Sigmoid colon (tissue), 6 donors: ENCODE measurements at regions not wholly inside any gene's neighbourhood (a gene's known extent, or its start where the extent isn't known, plus 50 kb on each side); places are given as distances from the start of the nearest gene placed in this dataset.
"Not testable (repeated sequence)": the region's sequence is repeated elsewhere in the genome, so short reads cannot be mapped to it uniquely, and the experiment has no call there.

Experiments used
- DNase-seq: peaks from one replicate; pipeline ENCODE4 v3.0.0-alpha.2; 2019
- H3K27ac ChIP-seq, 4 donors: fragments of 200-600 bp; sonication (generic); one replicate each; pipeline ENCODE4 v1.5.1; 2016 to 2019; ENCODE audit warnings: mild to moderate bottlenecking in 1 of 4
- H3K27me3 ChIP-seq, 3 donors: fragments of 200-600 bp; sonication (generic); one replicate each; pipeline ENCODE4 v1.5.1; 2019; ENCODE audit warnings: mild to moderate bottlenecking in 1 of 3
- H3K36me3 ChIP-seq, 4 donors: fragments of 200-600 bp; sonication (generic); one replicate each; pipeline ENCODE4 v1.5.1; 2016 to 2019
- H3K4me1 ChIP-seq, 4 donors: fragments of 200-600 bp; sonication (generic); one replicate each; pipeline ENCODE4 v1.5.1; 2017 to 2019
- H3K4me3 ChIP-seq, 4 donors: fragments of 200-600 bp; sonication (generic); one replicate each; pipeline ENCODE4 v1.5.1; 2017 to 2019; ENCODE audit warnings: mild to moderate bottlenecking in 2 of 4, moderate library complexity in 1 of 4
- H3K9me3 ChIP-seq, 4 donors: fragments of 200-600 bp in 3 of 4; sonication (generic) in 3 of 4; one replicate each; pipeline versions ENCODE4 v1.5.1 to v1.6.1; 2013 to 2019
- CTCF ChIP-seq, 4 experiments: fragments of 450-650 bp in 3 of 4; fragments of 200-600 bp in 1 of 4; IDR thresholded peaks; one replicate each; pipeline ENCODE4 v1.5.1; 2016 to 2019; ENCODE audit warnings: antibody characterized with exemption in 4 of 4, mild to moderate bottlenecking in 3 of 4, moderate library complexity in 2 of 4
- EP300 ChIP-seq, 4 donors: sonication (generic); formaldehyde crosslinking; IDR thresholded peaks; one replicate each; pipeline ENCODE4 v1.6.1; 2017; ENCODE audit warnings: antibody characterized with exemption in 4 of 4
- POLR2A ChIP-seq, 2 donors: fragments of 450-650 bp; IDR thresholded peaks; one replicate each; pipeline ENCODE4 v1.6.1; 2016; ENCODE audit warnings: antibody characterized with exemption in 2 of 2, mild to moderate bottlenecking in 2 of 2, moderate library complexity in 2 of 2
- POLR2AphosphoS5 ChIP-seq, 4 donors: sonication (generic); formaldehyde crosslinking; IDR thresholded peaks; one replicate each; pipeline ENCODE4 v1.6.1; 2017; ENCODE audit warnings: antibody characterized with exemption in 4 of 4
- WGBS, 2 donors: extraction: QIAGEN DNeasy Blood & Tissue Kit; methylation state at CpG; one replicate each; pipeline ENCODE4 v1.1.7; 2013; 5-methylcytosine and 5-hydroxymethylcytosine counted together
- intact Hi-C: fragments of 100-400 bp; cut with DNase I; formaldehyde crosslinking; loops from one replicate; pipeline ENCODE4 v1.15.1; 2023
- donor health status: healthy with polysubstance abuse.
- donor health status: healthy.

- no peaks in the 10 kb centered on the region for H3K27me3 ChIP-seq
- H3K36me3 ChIP-seq, result no peaks in the 10 kb centered on the region
- DNase-seq, result no peak
- H3K4me3 ChIP-seq, result no peak overlapping the region
- no peaks in the 10 kb centered on the region for H3K4me1 ChIP-seq
- intact Hi-C loops, result no loop called here
- no peaks in the 10 kb centered on the region for H3K9me3 ChIP-seq
- H3K27ac ChIP-seq, result no peak overlapping the region
- TF ChIP-seq POLR2A (IDR thresholded peaks at IDR 0.05), result no peak
- TF ChIP-seq EP300 (IDR thresholded peaks at IDR 0.05), result no peak
These were observed 235.6 kb downstream of the PARM1 start for GRCh38 chr4:75168548-75168947.

GRCh38 chr4:75165100-75165499, 232.2 kb downstream of the PARM1 start:
- H3K4me3 ChIP-seq, H3K27ac ChIP-seq, H3K4me1 ChIP-seq, H3K36me3 ChIP-seq, H3K9me3 ChIP-seq, intact Hi-C loops, DNase-seq, H3K27me3 ChIP-seq: not testable (repeated sequence)
- 73% methylated on average over 2 of the region's 2 CpGs for WGBS, 2 donors

- Histone ChIP-seq H3K27me3 (no peaks in the 10 kb centered on the region), H3K36me3 (no peaks in the 10 kb centered on the region), H3K4me1 (no peaks in the 10 kb centered on the region), H3K27ac (no peak overlapping the region), H3K9me3 (peaks cover 0 to 12% (median 3%) of the 10 kb centered on the region in 4 donors), H3K4me3 (no peak overlapping the region)
- intact Hi-C loops, result no loop called here
- TF ChIP-seq CTCF (IDR thresholded peaks at IDR 0.05) (no peak), POLR2AphosphoS5 (IDR thresholded peaks at IDR 0.05) (no peak)
- DNase-seq, result no peak
- 79 to 91% methylated on average over 3 of the region's 3 CpGs for WGBS, 2 donors
These were observed 225.5 kb downstream of the PARM1 start for GRCh38 chr4:75158451-75158850.

GRCh38 chr4:75154994-75155393, 222.1 kb downstream of the PARM1 start:
- TF ChIP-seq POLR2A (IDR thresholded peaks at IDR 0.05) (no peak), EP300 (IDR thresholded peaks at IDR 0.05) (no peak), POLR2AphosphoS5 (IDR thresholded peaks at IDR 0.05) (no peak), CTCF (IDR thresholded peaks at IDR 0.05) (no peak)
- H3K36me3 ChIP-seq, result no peaks in the 10 kb centered on the region
- no peak overlapping the region for H3K27ac ChIP-seq
- no peaks in the 10 kb centered on the region for H3K27me3 ChIP-seq
- DNase-seq, result no peak
- H3K4me1 ChIP-seq, result no peaks in the 10 kb centered on the region
- H3K9me3 ChIP-seq, result peaks cover 0 to 12% (median 3%) of the 10 kb centered on the region in 4 donors
- H3K4me3 ChIP-seq, result no peak overlapping the region
- intact Hi-C loops, result no loop called here

GRCh38 chr4:75146223-75146622, 213.3 kb downstream of the PARM1 start:
- no peak for DNase-seq
- Histone ChIP-seq H3K27ac (no peak overlapping the region), H3K36me3 (no peaks in the 10 kb centered on the region), H3K4me3 (no peak overlapping the region), H3K27me3 (no peaks in the 10 kb centered on the region), H3K4me1 (no peaks in the 10 kb centered on the region), H3K9me3 (no peaks in the 10 kb centered on the region)
- TF ChIP-seq POLR2AphosphoS5 (IDR thresholded peaks at IDR 0.05) (no peak), CTCF (IDR thresholded peaks at IDR 0.05) (no peak), EP300 (IDR thresholded peaks at IDR 0.05) (no peak), POLR2A (IDR thresholded peaks at IDR 0.05) (no peak)
- 68 to 82% methylated on average over 1 of the region's 1 CpG for WGBS, 2 donors
- intact Hi-C loops, result no loop called here

- intact Hi-C loops, result no loop called here
- TF ChIP-seq EP300 (IDR thresholded peaks at IDR 0.05), result no peak
- no peak for TF ChIP-seq POLR2AphosphoS5 (IDR thresholded peaks at IDR 0.05)
- no peak for TF ChIP-seq CTCF (IDR thresholded peaks at IDR 0.05)
- no peak for TF ChIP-seq POLR2A (IDR thresholded peaks at IDR 0.05)
- no peak overlapping the region for H3K4me3 ChIP-seq
- no peaks in the 10 kb centered on the region for H3K27me3 ChIP-seq
- no peaks in the 10 kb centered on the region for H3K36me3 ChIP-seq
- 74 to 81% methylated on average over 1 of the region's 1 CpG for WGBS, 2 donors
- DNase-seq, result no peak
- H3K4me1 ChIP-seq, result no peaks in the 10 kb centered on the region
- H3K9me3 ChIP-seq, result no peaks in the 10 kb centered on the region
- no peak overlapping the region for H3K27ac ChIP-seq
These were observed 211.6 kb downstream of the PARM1 start for GRCh38 chr4:75144475-75144874.
